ENCODE measurements at regions not wholly inside any gene's neighbourhood (a gene's known extent, or its start where the extent isn't known, plus 50 kb on each side); places are given as distances from the start of the nearest gene placed in this dataset.
A peak's percentile ranks its signal among the peaks of the same experiment; 100 is the strongest.
"Not testable (repeated sequence)": the region's sequence is repeated elsewhere in the genome, so short reads cannot be mapped to it uniquely, and the experiment has no call there.

- peaks cover 5% of the 10 kb centered on the region for H3K9me3 Mint-ChIP-seq (ENCODE audit: unreplicated experiment)
- H3K27me3 Mint-ChIP-seq (ENCODE audit: unreplicated experiment), result no peaks in the 10 kb centered on the region
- H3K27ac Mint-ChIP-seq (ENCODE audit: unreplicated experiment), result no peak overlapping the region
- H3K4me3 Mint-ChIP-seq (ENCODE audit: unreplicated experiment), result no peak overlapping the region
- no peak for DNase-seq
- H3K4me1 Mint-ChIP-seq (ENCODE audit: low read depth, unreplicated experiment), result peaks cover 5% of the 10 kb centered on the region
- peaks cover 5% of the 10 kb centered on the region for H3K36me3 Mint-ChIP-seq (ENCODE audit: unreplicated experiment)
- no peak for TF ChIP-seq CTCF (IDR thresholded peaks at IDR 0.05; ENCODE audit: partially characterized antibody, unreplicated experiment)
These were observed 95.3 kb downstream of the OR2B2 start for GRCh38 chr6:27816906-27817305.

- Mint-ChIP-seq H3K9me3 (ENCODE audit: unreplicated experiment) (peaks cover 11% of the 10 kb centered on the region), H3K4me3 (ENCODE audit: unreplicated experiment) (peak overlapping the region; percentile 95), H3K36me3 (ENCODE audit: unreplicated experiment) (peaks cover 5% of the 10 kb centered on the region), H3K4me1 (ENCODE audit: low read depth, unreplicated experiment) (peaks cover 8% of the 10 kb centered on the region), H3K27ac (ENCODE audit: unreplicated experiment) (peak overlapping the region; percentile 92), H3K27me3 (ENCODE audit: unreplicated experiment) (peaks cover 2% of the 10 kb centered on the region)
- DNase-seq, result peak; percentile 54
- no peak for TF ChIP-seq CTCF (IDR thresholded peaks at IDR 0.05; ENCODE audit: partially characterized antibody, unreplicated experiment)
These were observed 97.4 kb downstream of the OR2B2 start for GRCh38 chr6:27814665-27815424.

- not testable (repeated sequence) for H3K36me3 Mint-ChIP-seq (ENCODE audit: unreplicated experiment); DNase-seq; H3K27me3 Mint-ChIP-seq (ENCODE audit: unreplicated experiment); H3K4me1 Mint-ChIP-seq (ENCODE audit: low read depth, unreplicated experiment)
- Mint-ChIP-seq H3K9me3 (ENCODE audit: unreplicated experiment) (peaks cover 13% of the 10 kb centered on the region), H3K4me3 (ENCODE audit: unreplicated experiment) (peak overlapping the region; percentile 95), H3K27ac (ENCODE audit: unreplicated experiment) (peak overlapping the region; percentile 92)
These were observed 97.9 kb downstream of the OR2B2 start for GRCh38 chr6:27814415-27814664.

- peaks cover 2% of the 10 kb centered on the region for H3K27me3 Mint-ChIP-seq (ENCODE audit: unreplicated experiment)
- TF ChIP-seq CTCF (IDR thresholded peaks at IDR 0.05; ENCODE audit: partially characterized antibody, unreplicated experiment), result no peak
- H3K27ac Mint-ChIP-seq (ENCODE audit: unreplicated experiment), result peak overlapping the region; percentile 17
- peaks cover 5% of the 10 kb centered on the region for H3K36me3 Mint-ChIP-seq (ENCODE audit: unreplicated experiment)
- DNase-seq, result no peak
- H3K9me3 Mint-ChIP-seq (ENCODE audit: unreplicated experiment), result peaks cover 13% of the 10 kb centered on the region
- peaks cover 8% of the 10 kb centered on the region for H3K4me1 Mint-ChIP-seq (ENCODE audit: low read depth, unreplicated experiment)
- H3K4me3 Mint-ChIP-seq (ENCODE audit: unreplicated experiment), result no peak overlapping the region
These were observed 99.2 kb downstream of the OR2B2 start for GRCh38 chr6:27812805-27813492.

- H3K36me3 Mint-ChIP-seq (ENCODE audit: unreplicated experiment), result peaks cover 5% of the 10 kb centered on the region
- peaks cover 13% of the 10 kb centered on the region for H3K9me3 Mint-ChIP-seq (ENCODE audit: unreplicated experiment)
- TF ChIP-seq CTCF (IDR thresholded peaks at IDR 0.05; ENCODE audit: partially characterized antibody, unreplicated experiment), result no peak
- H3K4me3 Mint-ChIP-seq (ENCODE audit: unreplicated experiment), result no peak overlapping the region
- no peak for DNase-seq
- peaks cover 2% of the 10 kb centered on the region for H3K27me3 Mint-ChIP-seq (ENCODE audit: unreplicated experiment)
- peaks cover 8% of the 10 kb centered on the region for H3K4me1 Mint-ChIP-seq (ENCODE audit: low read depth, unreplicated experiment)
- no peak overlapping the region for H3K27ac Mint-ChIP-seq (ENCODE audit: unreplicated experiment)
These were observed 100.0 kb downstream of the OR2B2 start for GRCh38 chr6:27812078-27812804.

Data from glutamatergic neuron (in vitro differentiated cells).